ENCODE measurements at regions not wholly inside any gene's neighbourhood (a gene's known extent, or its start where the extent isn't known, plus 50 kb on each side); places are given as distances from the start of the nearest gene placed in this dataset.
"Not testable (repeated sequence)": the region's sequence is repeated elsewhere in the genome, so short reads cannot be mapped to it uniquely, and the experiment has no call there.

DNA sequence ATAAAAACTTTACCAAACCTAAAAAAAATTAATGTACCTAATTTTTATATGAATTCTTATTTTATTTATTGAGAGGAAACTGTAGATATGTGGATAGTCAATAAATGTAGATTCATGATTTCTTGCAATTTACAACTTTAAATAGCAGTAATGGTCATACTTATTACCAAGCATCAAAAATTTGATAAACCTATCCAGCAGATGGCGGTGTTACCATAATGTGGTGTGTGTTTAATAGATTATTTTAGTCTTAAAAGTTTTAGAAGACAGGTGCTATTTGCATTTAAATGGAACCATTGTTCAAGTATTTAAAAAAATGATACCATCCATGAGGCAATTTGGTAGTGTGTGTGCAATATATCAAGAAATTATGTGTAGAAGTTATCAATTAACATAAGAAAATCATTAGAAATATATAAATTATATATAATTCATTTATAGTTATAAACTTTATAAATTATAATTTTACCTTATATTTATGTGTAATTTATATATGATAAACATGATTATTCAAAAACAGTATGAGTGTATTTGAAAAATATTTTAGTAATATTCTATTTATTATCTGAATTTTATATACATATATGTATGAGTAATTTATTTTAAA is 176.0 kb upstream of the BCHE start:
- Histone ChIP-seq H3K79me2 (ENCODE audit: control insufficient read depth, insufficient read depth, low read length, unreplicated experiment) (no peaks in the 10 kb centered on the region), H3K4me1 (ENCODE audit: control insufficient read depth, insufficient read depth, low read length, unreplicated experiment) (no peaks in the 10 kb centered on the region), H3K4me3 (ENCODE audit: low read depth, low read length) (no peak overlapping the region), H2AFZ (ENCODE audit: low read length, unreplicated experiment) (no peak overlapping the region), H3K36me3 (ENCODE audit: insufficient read depth, low read length) (no peaks in the 10 kb centered on the region), H3K27me3 (ENCODE audit: insufficient read depth, low read length) (no peaks in the 10 kb centered on the region), H3K27ac (ENCODE audit: low read depth, low read length) (no peak overlapping the region)

DNA sequence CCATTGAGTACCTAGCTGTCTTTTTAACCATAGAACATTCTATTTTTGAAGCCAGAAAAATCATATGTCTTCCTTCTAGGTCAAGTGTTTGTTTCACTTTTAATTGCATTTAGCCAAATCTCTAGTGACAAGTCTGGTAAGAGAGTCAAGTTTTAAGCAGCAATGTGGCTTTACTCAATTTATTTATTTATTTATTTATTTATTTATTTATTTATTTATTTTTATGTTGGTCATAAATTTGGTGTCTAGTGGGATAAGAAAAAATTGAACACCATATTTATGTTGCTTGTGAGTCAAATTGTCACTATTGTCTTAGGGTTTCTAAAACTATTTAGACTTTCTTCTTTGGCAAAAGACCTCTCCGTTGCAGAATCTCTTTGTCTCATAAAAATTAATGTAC is 174.5 kb upstream of the BCHE start:
- Histone ChIP-seq H3K4me3 (ENCODE audit: low read depth, low read length) (no peak overlapping the region), H3K36me3 (ENCODE audit: insufficient read depth, low read length) (no peaks in the 10 kb centered on the region), H3K27ac (ENCODE audit: low read depth, low read length) (no peak overlapping the region), H3K4me1 (ENCODE audit: control insufficient read depth, insufficient read depth, low read length, unreplicated experiment) (no peaks in the 10 kb centered on the region), H3K79me2 (ENCODE audit: control insufficient read depth, insufficient read depth, low read length, unreplicated experiment) (no peaks in the 10 kb centered on the region), H3K27me3 (ENCODE audit: insufficient read depth, low read length) (no peaks in the 10 kb centered on the region), H2AFZ (ENCODE audit: low read length, unreplicated experiment) (no peak overlapping the region)

DNA sequence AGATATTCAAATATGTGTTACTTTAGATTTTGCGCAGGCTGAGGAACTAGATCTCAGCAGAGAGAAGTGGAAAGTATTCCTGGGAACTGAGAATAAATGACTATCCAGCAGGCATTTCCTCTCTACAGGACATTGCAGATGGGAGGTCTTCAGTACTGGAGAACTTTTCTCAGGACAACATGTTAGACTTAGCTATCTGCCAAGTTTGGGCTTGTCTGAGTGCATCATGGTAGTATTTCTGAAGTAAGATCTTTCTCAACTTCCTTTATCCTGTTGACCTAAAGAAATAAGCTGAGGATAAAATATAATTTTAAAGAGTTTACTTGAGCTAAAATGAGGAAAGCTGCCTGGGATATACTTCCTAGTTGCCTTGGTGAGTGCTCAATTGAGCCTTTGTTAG is 167.9 kb upstream of the BCHE start:
- Histone ChIP-seq H3K4me1 (ENCODE audit: control insufficient read depth, insufficient read depth, low read length, unreplicated experiment) (no peaks in the 10 kb centered on the region), H3K36me3 (ENCODE audit: insufficient read depth, low read length) (no peaks in the 10 kb centered on the region), H3K4me3 (ENCODE audit: low read depth, low read length) (no peak overlapping the region), H3K27me3 (ENCODE audit: insufficient read depth, low read length) (no peaks in the 10 kb centered on the region), H3K79me2 (ENCODE audit: control insufficient read depth, insufficient read depth, low read length, unreplicated experiment) (no peaks in the 10 kb centered on the region), H3K27ac (ENCODE audit: low read depth, low read length) (no peak overlapping the region), H2AFZ (ENCODE audit: low read length, unreplicated experiment) (no peak overlapping the region)

DNA sequence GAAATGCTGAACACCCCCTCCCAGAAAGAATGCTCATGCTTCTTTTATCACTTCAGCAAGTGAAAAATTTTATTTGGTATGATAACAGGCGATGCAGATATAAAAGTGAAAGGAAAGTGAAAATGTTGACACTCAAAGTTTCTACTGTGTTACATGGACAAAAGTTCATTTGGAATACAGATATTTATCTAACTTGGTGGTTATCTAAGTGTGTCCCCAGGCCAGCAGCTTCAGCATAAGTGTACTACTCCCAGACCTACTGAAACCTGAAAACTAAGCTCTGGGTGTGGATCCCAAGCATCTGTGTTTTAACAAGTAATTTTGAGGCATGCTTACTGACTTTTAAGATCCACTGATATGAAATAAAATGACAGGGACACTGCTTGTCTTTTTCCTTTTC is 157.1 kb upstream of the BCHE start:
- Histone ChIP-seq H3K4me1 (ENCODE audit: control insufficient read depth, insufficient read depth, low read length, unreplicated experiment) (no peaks in the 10 kb centered on the region), H3K36me3 (ENCODE audit: insufficient read depth, low read length) (no peaks in the 10 kb centered on the region), H3K79me2 (ENCODE audit: control insufficient read depth, insufficient read depth, low read length, unreplicated experiment) (no peaks in the 10 kb centered on the region), H3K27ac (ENCODE audit: low read depth, low read length) (no peak overlapping the region), H3K27me3 (ENCODE audit: insufficient read depth, low read length) (no peaks in the 10 kb centered on the region), H2AFZ (ENCODE audit: low read length, unreplicated experiment) (no peak overlapping the region), H3K4me3 (ENCODE audit: low read depth, low read length) (no peak overlapping the region)

DNA sequence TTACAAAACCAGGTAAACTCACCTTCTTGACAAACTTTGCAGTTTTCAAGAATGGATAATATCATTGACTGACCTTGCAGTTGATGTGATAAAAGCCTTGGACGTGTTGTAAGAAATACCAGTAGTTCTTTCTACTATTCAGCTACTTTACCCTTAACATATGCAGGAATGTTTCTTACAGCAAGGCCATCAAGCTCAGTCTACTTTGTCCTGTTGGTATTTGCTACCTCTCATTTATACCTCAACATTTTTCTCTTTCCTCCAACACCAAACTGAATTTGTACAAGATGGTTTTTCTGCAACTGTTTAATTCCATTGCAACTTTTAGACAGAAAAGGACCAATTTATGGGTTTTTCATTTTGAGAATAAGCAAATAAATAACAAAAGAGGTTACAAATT is 147.4 kb upstream of the BCHE start:
- Histone ChIP-seq H3K27me3 (ENCODE audit: insufficient read depth, low read length) (no peaks in the 10 kb centered on the region), H3K4me1 (ENCODE audit: control insufficient read depth, insufficient read depth, low read length, unreplicated experiment) (no peaks in the 10 kb centered on the region), H2AFZ (ENCODE audit: low read length, unreplicated experiment) (no peak overlapping the region), H3K79me2 (ENCODE audit: control insufficient read depth, insufficient read depth, low read length, unreplicated experiment) (no peaks in the 10 kb centered on the region), H3K4me3 (ENCODE audit: low read depth, low read length) (no peak overlapping the region), H3K27ac (ENCODE audit: low read depth, low read length) (no peak overlapping the region), H3K36me3 (ENCODE audit: insufficient read depth, low read length) (no peaks in the 10 kb centered on the region)

DNA sequence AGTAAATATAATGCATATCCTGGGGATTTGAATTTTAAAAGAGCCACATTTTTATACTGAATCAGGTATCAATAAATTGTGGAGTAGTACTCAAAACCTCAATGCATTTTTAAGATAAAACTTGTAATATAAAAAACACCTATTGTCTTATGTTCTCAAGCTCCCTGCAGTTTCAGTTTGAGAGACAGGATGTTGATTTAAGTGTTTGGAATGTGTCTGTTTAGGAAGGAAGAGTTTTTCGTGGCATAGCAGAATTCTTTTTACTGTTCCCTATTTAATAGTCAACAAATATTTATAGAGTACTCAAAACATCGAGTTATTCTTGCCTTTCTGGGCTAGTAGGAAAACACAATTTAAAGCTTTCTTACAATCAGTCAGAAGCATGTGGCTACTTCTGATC is 146.1 kb upstream of the BCHE start:
- no peak overlapping the region for H3K27ac ChIP-seq (ENCODE audit: low read depth, low read length)
- no peak overlapping the region for H3K4me3 ChIP-seq (ENCODE audit: low read depth, low read length)
- H2AFZ ChIP-seq (ENCODE audit: low read length, unreplicated experiment), result no peak overlapping the region
- no peaks in the 10 kb centered on the region for H3K4me1 ChIP-seq (ENCODE audit: control insufficient read depth, insufficient read depth, low read length, unreplicated experiment)
- no peaks in the 10 kb centered on the region for H3K36me3 ChIP-seq (ENCODE audit: insufficient read depth, low read length)
- no peaks in the 10 kb centered on the region for H3K27me3 ChIP-seq (ENCODE audit: insufficient read depth, low read length)
- no peaks in the 10 kb centered on the region for H3K79me2 ChIP-seq (ENCODE audit: control insufficient read depth, insufficient read depth, low read length, unreplicated experiment)

DNA sequence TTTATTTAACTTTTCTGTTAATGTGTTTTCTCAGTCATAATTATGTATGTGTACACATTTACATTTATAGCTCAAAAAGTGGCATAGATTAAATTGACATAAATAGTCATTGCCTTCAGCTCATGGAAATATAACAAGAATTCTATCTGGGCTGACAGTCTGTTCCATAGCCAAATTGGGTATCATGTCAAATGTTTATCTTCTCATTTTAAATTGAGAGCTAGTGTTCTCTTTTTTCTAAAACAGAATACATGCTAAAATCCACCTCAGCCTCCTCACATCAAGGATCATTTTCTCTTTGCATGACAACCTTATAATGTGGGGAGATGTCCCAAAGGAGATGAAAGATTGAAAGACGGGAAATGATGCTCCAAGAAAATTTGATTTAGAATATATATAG is 144.1 kb upstream of the BCHE start:
- Histone ChIP-seq H3K4me1 (ENCODE audit: control insufficient read depth, insufficient read depth, low read length, unreplicated experiment) (no peaks in the 10 kb centered on the region), H3K27me3 (ENCODE audit: insufficient read depth, low read length) (no peaks in the 10 kb centered on the region), H3K36me3 (ENCODE audit: insufficient read depth, low read length) (no peaks in the 10 kb centered on the region), H3K4me3 (ENCODE audit: low read depth, low read length) (no peak overlapping the region), H3K27ac (ENCODE audit: low read depth, low read length) (no peak overlapping the region), H2AFZ (ENCODE audit: low read length, unreplicated experiment) (no peak overlapping the region), H3K79me2 (ENCODE audit: control insufficient read depth, insufficient read depth, low read length, unreplicated experiment) (no peaks in the 10 kb centered on the region)

DNA sequence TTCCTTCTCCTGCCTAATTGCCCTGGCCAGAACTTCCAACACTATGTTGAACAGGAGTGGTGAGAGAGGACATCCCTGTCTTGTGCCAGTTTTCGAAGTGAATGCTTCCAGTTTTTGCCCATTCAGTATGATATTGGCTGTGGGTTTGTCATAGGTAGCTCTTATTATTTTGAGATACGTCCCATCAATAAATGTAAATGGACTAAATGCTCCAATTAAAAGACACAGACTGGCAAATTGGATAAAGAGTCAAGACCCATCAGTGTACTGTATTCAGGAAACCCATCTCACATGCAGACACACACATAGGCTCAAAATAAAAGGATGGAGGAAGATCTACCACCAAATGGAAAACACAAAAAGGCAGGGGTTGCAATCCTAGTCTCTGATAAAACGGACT is 123.6 kb upstream of the BCHE start:
- H3K4me3 ChIP-seq (ENCODE audit: low read depth, low read length); H2AFZ ChIP-seq (ENCODE audit: low read length, unreplicated experiment); H3K4me1 ChIP-seq (ENCODE audit: control insufficient read depth, insufficient read depth, low read length, unreplicated experiment); H3K36me3 ChIP-seq (ENCODE audit: insufficient read depth, low read length); H3K27ac ChIP-seq (ENCODE audit: low read depth, low read length); H3K79me2 ChIP-seq (ENCODE audit: control insufficient read depth, insufficient read depth, low read length, unreplicated experiment); H3K27me3 ChIP-seq (ENCODE audit: insufficient read depth, low read length): not testable (repeated sequence)

DNA sequence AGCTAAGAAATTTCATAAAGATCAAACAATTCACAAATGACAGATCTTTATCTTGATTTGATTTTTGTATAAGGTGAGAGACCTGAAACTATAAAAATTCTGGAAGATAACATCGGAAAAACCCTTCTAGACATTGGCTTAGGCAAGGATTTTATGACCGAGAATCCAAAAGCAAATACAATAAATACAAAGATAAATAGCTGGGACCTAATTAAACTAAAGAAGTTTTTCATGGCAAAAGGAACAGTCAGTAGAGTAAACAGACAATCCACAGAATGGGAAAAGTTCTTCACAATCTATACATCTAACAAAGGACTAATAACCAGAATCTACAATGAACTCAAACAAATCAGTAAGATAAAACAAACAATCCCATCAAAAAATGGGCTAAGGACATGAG is 116.9 kb upstream of the BCHE start:
- no peaks in the 10 kb centered on the region for H3K36me3 ChIP-seq (ENCODE audit: insufficient read depth, low read length)
- no peaks in the 10 kb centered on the region for H3K4me1 ChIP-seq (ENCODE audit: control insufficient read depth, insufficient read depth, low read length, unreplicated experiment)
- no peaks in the 10 kb centered on the region for H3K79me2 ChIP-seq (ENCODE audit: control insufficient read depth, insufficient read depth, low read length, unreplicated experiment)
- H3K27me3 ChIP-seq (ENCODE audit: insufficient read depth, low read length), result no peaks in the 10 kb centered on the region
- no peak overlapping the region for H3K27ac ChIP-seq (ENCODE audit: low read depth, low read length)
- H3K4me3 ChIP-seq (ENCODE audit: low read depth, low read length), result no peak overlapping the region
- no peak overlapping the region for H2AFZ ChIP-seq (ENCODE audit: low read length, unreplicated experiment)

DNA sequence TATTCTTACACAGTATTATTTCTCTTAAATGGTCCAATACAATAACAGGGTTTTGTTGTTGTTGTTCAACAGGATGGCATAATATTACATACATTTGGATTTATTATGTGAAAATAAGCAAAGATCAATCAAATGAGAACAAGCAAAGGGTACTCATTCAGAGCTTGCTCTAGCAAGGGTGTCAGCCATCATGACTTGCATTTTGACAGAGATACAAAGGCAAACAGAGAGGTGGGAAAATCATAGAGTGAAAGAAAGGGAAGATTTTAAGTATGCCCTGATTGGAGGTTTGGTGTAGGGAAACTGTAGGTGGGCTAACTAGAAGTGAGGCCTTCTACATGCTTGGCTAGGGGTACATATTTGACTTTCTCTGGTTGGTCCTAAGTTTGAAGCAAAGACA is 109.1 kb upstream of the BCHE start:
- no peaks in the 10 kb centered on the region for H3K4me1 ChIP-seq (ENCODE audit: control insufficient read depth, insufficient read depth, low read length, unreplicated experiment)
- H3K4me3 ChIP-seq (ENCODE audit: low read depth, low read length), result no peak overlapping the region
- no peak overlapping the region for H2AFZ ChIP-seq (ENCODE audit: low read length, unreplicated experiment)
- no peaks in the 10 kb centered on the region for H3K79me2 ChIP-seq (ENCODE audit: control insufficient read depth, insufficient read depth, low read length, unreplicated experiment)
- H3K27me3 ChIP-seq (ENCODE audit: insufficient read depth, low read length), result no peaks in the 10 kb centered on the region
- H3K27ac ChIP-seq (ENCODE audit: low read depth, low read length), result no peak overlapping the region
- H3K36me3 ChIP-seq (ENCODE audit: insufficient read depth, low read length), result no peaks in the 10 kb centered on the region

DNA sequence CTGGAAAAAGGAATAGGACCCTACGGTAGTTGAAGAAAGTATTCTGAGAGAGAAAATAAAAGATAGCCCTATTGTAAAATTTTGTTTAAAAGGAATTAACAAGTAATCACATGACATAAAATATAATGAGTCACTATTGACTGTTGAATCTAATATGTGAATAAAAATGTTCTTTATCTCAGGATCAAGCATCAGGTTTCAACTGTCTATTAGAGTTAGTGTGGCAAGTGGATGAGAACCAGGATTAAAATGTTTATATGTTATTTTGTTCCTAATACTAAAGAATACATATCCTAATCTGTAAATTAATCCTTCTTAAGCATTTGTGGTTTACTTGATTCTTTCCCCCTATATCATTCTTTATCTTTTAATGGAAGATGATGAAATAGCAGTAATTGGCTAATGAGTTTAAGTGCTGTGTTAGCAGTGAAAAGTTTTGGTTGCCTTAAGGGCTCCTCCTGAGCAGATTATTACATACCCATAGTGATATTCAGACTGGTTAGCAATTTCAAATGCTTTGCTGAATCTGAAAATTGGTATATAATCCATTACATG is 101.8 kb upstream of the BCHE start:
- H3K4me3 ChIP-seq (ENCODE audit: low read depth, low read length), result no peak overlapping the region
- H3K27ac ChIP-seq (ENCODE audit: low read depth, low read length), result no peak overlapping the region
- no peaks in the 10 kb centered on the region for H3K79me2 ChIP-seq (ENCODE audit: control insufficient read depth, insufficient read depth, low read length, unreplicated experiment)
- H2AFZ ChIP-seq (ENCODE audit: low read length, unreplicated experiment), result no peak overlapping the region
- no peaks in the 10 kb centered on the region for H3K36me3 ChIP-seq (ENCODE audit: insufficient read depth, low read length)
- H3K4me1 ChIP-seq (ENCODE audit: control insufficient read depth, insufficient read depth, low read length, unreplicated experiment), result no peaks in the 10 kb centered on the region
- H3K27me3 ChIP-seq (ENCODE audit: insufficient read depth, low read length), result no peaks in the 10 kb centered on the region
